IMR-90 (cell line): ENCODE measurements at regions not wholly inside any gene's neighbourhood (a gene's known extent, or its start where the extent isn't known, plus 50 kb on each side); places are given as distances from the start of the nearest gene placed in this dataset.

Experiments used
- ATAC-seq: fragments of 200-7000 bp; cut with Tn5 transposase; 2 replicates; pipeline ENCODE4 v1.9.1; 2020; ENCODE audit warnings: low read depth, mild to moderate bottlenecking, moderate library complexity
- BruUV-seq: library from RNA; stranded (reverse); fragments of 400-500 nt; replicated peaks from 2 replicates; lab custom pipeline; 2021; lab: Mats Ljungman, UMichigan
- CTCF ChIA-PET: fragments of 300-600 bp; formaldehyde crosslinking; extraction: SDS; loops from one replicate; lab custom pipeline; 2021; ENCODE audit warnings: antibody characterized with exemption; lab: Yijun Ruan, JAX
- POLR2A ChIA-PET: fragments of 300-600 bp; sonication (Branson Sonifier 250); formaldehyde crosslinking; loops from one replicate; lab custom pipeline; 2022; ENCODE audit warnings: antibody characterized with exemption; ENCODE audit not compliant: unreplicated experiment; lab: Charles Lee
- DNase-seq: peaks from one replicate; pipeline ENCODE4 v3.0.0; 2013
- H2AFZ ChIP-seq: replicated peaks from 2 replicates; pipeline ENCODE3; 2013; ENCODE audit warnings: low read length, mild to moderate bottlenecking; ENCODE audit not compliant: poor library complexity
- H2AK5ac ChIP-seq: 2 replicates; pipeline ENCODE4 v1.6.1; 2013; ENCODE audit warnings: low read depth, low read length, inconsistent platforms
- H2AK9ac ChIP-seq: replicated peaks from 2 replicates; pipeline ENCODE3; 2013; ENCODE audit warnings: mild to moderate bottlenecking, low read depth, low read length, moderate library complexity; ENCODE audit not compliant: poor library complexity
- H2BK120ac ChIP-seq: 2 replicates; pipeline ENCODE4 v1.6.1; 2013; ENCODE audit warnings: low read depth, low read length, inconsistent platforms
- H2BK15ac ChIP-seq: 3 replicates; pipeline ENCODE4 v1.6.1; 2013; ENCODE audit warnings: low read depth, low read length, inconsistent platforms
- H2BK20ac ChIP-seq: 2 replicates; pipeline ENCODE4 v1.6.1; 2013; ENCODE audit warnings: low read depth, mild to moderate bottlenecking, inconsistent platforms, low read length, moderate library complexity
- H2BK5ac ChIP-seq: 2 replicates; pipeline ENCODE4 v1.6.1; 2013; ENCODE audit warnings: mild to moderate bottlenecking, low read depth, low read length, inconsistent platforms; ENCODE audit not compliant: poor library complexity, severe bottlenecking
- H3K14ac ChIP-seq: replicated peaks from 2 replicates; pipeline ENCODE4 v1.6.1; 2013; ENCODE audit warnings: low read depth, low read length, inconsistent platforms
- H3K18ac ChIP-seq: 2 replicates; pipeline ENCODE4 v1.6.1; 2013; ENCODE audit warnings: low read depth, low read length, control low read depth
- H3K23ac ChIP-seq: 2 replicates; pipeline ENCODE4 v1.6.1; 2013; ENCODE audit warnings: low read depth, low read length, inconsistent platforms
- H3K27ac ChIP-seq: 2 replicates; pipeline ENCODE4 v1.5.1; 2013; ENCODE audit warnings: mild to moderate bottlenecking, control low read depth, low read length; ENCODE audit not compliant: insufficient read depth
- H3K27me3 ChIP-seq: 2 replicates; pipeline ENCODE4 v1.6.1; 2013; ENCODE audit warnings: low read length; ENCODE audit not compliant: control insufficient read depth, insufficient read depth
- H3K36me3 ChIP-seq: 2 replicates; pipeline ENCODE4 v1.6.1; 2013; ENCODE audit warnings: low read length, mixed read lengths; ENCODE audit not compliant: control insufficient read depth, insufficient read depth
- H3K4ac ChIP-seq: 2 replicates; pipeline ENCODE4 v1.6.1; 2013; ENCODE audit warnings: low read depth, low read length, inconsistent platforms
- H3K4me1 ChIP-seq: 2 replicates; pipeline ENCODE4 v1.6.1; 2013; ENCODE audit warnings: low read length, mixed read lengths; ENCODE audit not compliant: control insufficient read depth, insufficient read depth
- H3K4me2 ChIP-seq: 2 replicates; pipeline ENCODE4 v1.6.1; 2013; ENCODE audit warnings: low read depth, mild to moderate bottlenecking, control low read depth, low read length, moderate library complexity
- H3K4me3 ChIP-seq: 2 replicates; pipeline ENCODE4 v1.5.1; 2013; ENCODE audit warnings: low read depth, mild to moderate bottlenecking, control low read depth, low read length, moderate library complexity; ENCODE audit not compliant: insufficient read depth
- H3K56ac ChIP-seq: 2 replicates; pipeline ENCODE4 v1.6.1; 2013; ENCODE audit warnings: low read length, inconsistent platforms; ENCODE audit not compliant: insufficient read depth; ENCODE audit errors: extremely low read depth
- H3K79me1 ChIP-seq, 2 experiments: 2 replicates each; pipeline ENCODE4 v1.6.1; 2013; ENCODE audit warnings: low read length in 2 of 2, inconsistent platforms in 1 of 2, low read depth in 1 of 2
- H3K9ac ChIP-seq: 2 replicates; pipeline ENCODE4 v1.6.1; 2013; ENCODE audit warnings: low read depth, low read length, control low read depth
- H3K9me1 ChIP-seq: 2 replicates; pipeline ENCODE4 v1.6.1; 2013; ENCODE audit warnings: low read length, inconsistent platforms; ENCODE audit not compliant: insufficient read depth
- H3K9me3 ChIP-seq: 2 replicates; pipeline ENCODE4 v1.6.1; 2013; ENCODE audit warnings: low read length; ENCODE audit not compliant: control insufficient read depth, insufficient read depth
- H4K20me1 ChIP-seq: 2 replicates; pipeline ENCODE4 v1.6.1; 2013; ENCODE audit warnings: low read length, inconsistent platforms; ENCODE audit not compliant: insufficient read depth
- H4K5ac ChIP-seq: 2 replicates; pipeline ENCODE4 v1.6.1; 2013; ENCODE audit warnings: mild to moderate bottlenecking, low read depth, low read length, control low read depth
- H4K8ac ChIP-seq, 2 experiments: 2 replicates each; pipeline ENCODE4 v1.6.1; 2013; ENCODE audit warnings: low read depth in 2 of 2, low read length in 2 of 2, control low read depth in 1 of 2, inconsistent platforms in 1 of 2
- H4K91ac ChIP-seq: 2 replicates; pipeline ENCODE4 v1.6.1; 2013; ENCODE audit warnings: low read depth, low read length, inconsistent platforms; ENCODE audit not compliant: insufficient read depth
- BHLHE40 ChIP-seq: fragments of 150-350 bp; IDR thresholded peaks from 2 replicates; pipeline ENCODE4 v1.6.1; 2016; ENCODE audit warnings: mild to moderate bottlenecking, low read depth, low read length
- CEBPB ChIP-seq: IDR thresholded peaks from 2 replicates; pipeline ENCODE4 v1.6.1; 2012; ENCODE audit warnings: low read depth, low read length, improper control_type of control experiment
- CHD1 ChIP-seq: IDR thresholded peaks from 2 replicates; pipeline ENCODE4 v1.6.1; 2012; ENCODE audit warnings: low read depth, low read length, improper control_type of control experiment
- CTCF ChIP-seq: conservative IDR thresholded peaks from 2 replicates; pipeline ENCODE4 v1.5.1; 2012; ENCODE audit warnings: mild to moderate bottlenecking, low read depth, low read length, improper control_type of control experiment
- ELK1 ChIP-seq: fragments of 150-350 bp; IDR thresholded peaks from 2 replicates; pipeline ENCODE4 v1.6.1; 2016; ENCODE audit warnings: low read depth, mild to moderate bottlenecking, low read length, moderate library complexity, borderline replicate concordance
- FOS ChIP-seq: fragments of 150-350 bp; IDR thresholded peaks from 2 replicates; pipeline ENCODE4 v1.6.1; 2016; ENCODE audit warnings: low read depth, low read length
- MAFK ChIP-seq: IDR thresholded peaks from 2 replicates; pipeline ENCODE4 v1.6.1; 2012; ENCODE audit warnings: low read depth, low read length, improper control_type of control experiment
- MAZ ChIP-seq: IDR thresholded peaks from 2 replicates; pipeline ENCODE4 v1.6.1; 2012; ENCODE audit warnings: low read depth, mild to moderate bottlenecking, low read length, improper control_type of control experiment, moderate library complexity, borderline replicate concordance
- MXI1 ChIP-seq: IDR thresholded peaks from 2 replicates; pipeline ENCODE4 v1.6.1; 2012; ENCODE audit warnings: low read depth, mild to moderate bottlenecking, low read length, moderate library complexity, borderline replicate concordance
- NFE2L2 ChIP-seq: fragments of 150-350 bp; IDR thresholded peaks from 2 replicates; pipeline ENCODE4 v1.6.1; 2016; ENCODE audit warnings: low read depth, mild to moderate bottlenecking, low read length
- POLR2A ChIP-seq: IDR thresholded peaks from 2 replicates; pipeline ENCODE4 v1.6.1; 2012; ENCODE audit warnings: mild to moderate bottlenecking, low read depth, low read length
- RAD21 ChIP-seq: IDR thresholded peaks from 2 replicates; pipeline ENCODE4 v1.6.1; 2012; ENCODE audit warnings: low read length, improper control_type of control experiment
- RCOR1 ChIP-seq: IDR thresholded peaks from 2 replicates; pipeline ENCODE4 v1.6.1; 2012; ENCODE audit warnings: mild to moderate bottlenecking, low read length, improper control_type of control experiment; ENCODE audit not compliant: insufficient replicate concordance
- SMC3 ChIP-seq: fragments of 150-350 bp; IDR thresholded peaks from 2 replicates; pipeline ENCODE4 v1.6.1; 2016; ENCODE audit warnings: low read depth, mild to moderate bottlenecking, antibody characterized with exemption, low read length, moderate library complexity
- USF2 ChIP-seq: fragments of 150-350 bp; IDR thresholded peaks from 2 replicates; pipeline ENCODE4 v1.6.1; 2017; ENCODE audit warnings: mild to moderate bottlenecking, antibody characterized with exemption, low read length, low read depth
- dilution Hi-C: fragments of 300-500 bp; cut with HindIII; formaldehyde crosslinking; loops from one replicate; pipeline ENCODE4 v1.14.3; 2018; ENCODE audit warnings: low sequenced_read_pairs; ENCODE audit not compliant: unreplicated experiment
- in situ Hi-C: fragments of 300-500 bp; cut with MboI; formaldehyde crosslinking; loops from 3 replicates; pipeline ENCODE4 v1.14.3; 2019; ENCODE audit warnings: low sequenced_read_pairs, inconsistent platforms, mixed read lengths
- intact Hi-C: fragments of 100-400 bp; cut with micrococcal nuclease; formaldehyde crosslinking; loops from 2 replicates; pipeline ENCODE4 v1.10.0; 2022

- H3K14ac ChIP-seq: no peak overlapping the region
- in situ Hi-C loops: no loop called here
- no peak overlapping the region for H2BK120ac ChIP-seq
- no peak for ATAC-seq
- H2BK20ac ChIP-seq: no peak overlapping the region
- H2AK5ac ChIP-seq: no peak overlapping the region
- no peak overlapping the region for H3K4me3 ChIP-seq
- no peaks in the 10 kb centered on the region for H3K27me3 ChIP-seq
- H3K9me1 ChIP-seq: no peaks in the 10 kb centered on the region
- no peak overlapping the region for H3K4ac ChIP-seq
- no peak overlapping the region for H2AK9ac ChIP-seq
- dilution Hi-C loops: no loop called here
- H3K23ac ChIP-seq: no peak overlapping the region
- no peak overlapping the region for H4K8ac ChIP-seq
- no peaks in the 10 kb centered on the region for H4K20me1 ChIP-seq
- H3K4me2 ChIP-seq: no peak overlapping the region
- H3K18ac ChIP-seq: no peak overlapping the region
- no peak for DNase-seq
- H2BK5ac ChIP-seq: no peak overlapping the region
- H2BK15ac ChIP-seq: no peak overlapping the region
- peaks cover 12% of the 10 kb centered on the region for H3K9me3 ChIP-seq
- H4K91ac ChIP-seq: no peak overlapping the region
- H3K79me1 ChIP-seq: no peaks in the 10 kb centered on the region
- ChIA-PET CTCF (interaction anchor here (0.5 kb wide), 1 partner anchor 1240 kb away, joined by 4 read pairs; no protein-coding TSS in a partner anchor), POLR2A (no interaction called here)
- BruUV-seq: no TSS peak
- no peaks in the 10 kb centered on the region for H3K36me3 ChIP-seq
- H3K9ac ChIP-seq: no peak overlapping the region
- no peak for TF ChIP-seq CEBPB
- no peak for TF ChIP-seq ELK1
- no peak for TF ChIP-seq RAD21
- TF ChIP-seq MAZ: no peak
- no peak for TF ChIP-seq FOS
- no peak for TF ChIP-seq MAFK
- TF ChIP-seq CHD1: no peak
- no peak for TF ChIP-seq CTCF
- TF ChIP-seq MXI1: no peak
- TF ChIP-seq SMC3: no peak
- TF ChIP-seq POLR2A: no peak
- TF ChIP-seq USF2: no peak
- no peak for TF ChIP-seq NFE2L2
- no peak for TF ChIP-seq RCOR1
- TF ChIP-seq BHLHE40: no peak
- intact Hi-C loops: no loop called here
- H3K4me1 ChIP-seq: no peaks in the 10 kb centered on the region
- no peak overlapping the region for H2AFZ ChIP-seq
- H3K27ac ChIP-seq: no peak overlapping the region
- no peak overlapping the region for H3K56ac ChIP-seq
- no peak overlapping the region for H4K5ac ChIP-seq
Measured at GRCh38 chr18:72372076-72372475, 172.1 kb downstream of the CBLN2 start.
